Uterus (tissue), 2 donors: ENCODE measurements at regions not wholly inside any gene's neighbourhood (a gene's known extent, or its start where the extent isn't known, plus 50 kb on each side); places are given as distances from the start of the nearest gene placed in this dataset.

ENCODE experiments used
- CTCF ChIP-seq, 4 experiments: fragments of 200-600 bp in 2 of 4; fragments of 450-650 bp in 2 of 4; sonication (generic) in 2 of 4; IDR thresholded peaks; one replicate each; pipeline ENCODE4 v1.5.1; 2016 to 2019; ENCODE audit warnings: antibody characterized with exemption in 4 of 4, mild to moderate bottlenecking in 2 of 4, moderate library complexity in 1 of 4
- POLR2A ChIP-seq, 2 donors: fragments of 450-650 bp; IDR thresholded peaks; one replicate each; pipeline ENCODE4 v1.6.1; 2016; ENCODE audit warnings: antibody characterized with exemption in 2 of 2, mild to moderate bottlenecking in 1 of 2, moderate library complexity in 1 of 2

GRCh38 chr9:1151691-1152090 lies 101.5 kb downstream of the DMRT2 start:
- TF ChIP-seq CTCF (IDR thresholded peaks at IDR 0.05) (no peak), POLR2A (IDR thresholded peaks at IDR 0.05) (no peak)
